Colon (tissue), 2 donors: ENCODE measurements at regions not wholly inside any gene's neighbourhood (a gene's known extent, or its start where the extent isn't known, plus 50 kb on each side); places are given as distances from the start of the nearest gene placed in this dataset.

ENCODE experiments used
- FAIRE-seq: peaks from 2 replicates; lab custom pipeline; 2012; peaks lifted over from hg19 to GRCh38; lab: Jason Lieb, UNC
- donor health status: control.
- donor health status: control.

DNA sequence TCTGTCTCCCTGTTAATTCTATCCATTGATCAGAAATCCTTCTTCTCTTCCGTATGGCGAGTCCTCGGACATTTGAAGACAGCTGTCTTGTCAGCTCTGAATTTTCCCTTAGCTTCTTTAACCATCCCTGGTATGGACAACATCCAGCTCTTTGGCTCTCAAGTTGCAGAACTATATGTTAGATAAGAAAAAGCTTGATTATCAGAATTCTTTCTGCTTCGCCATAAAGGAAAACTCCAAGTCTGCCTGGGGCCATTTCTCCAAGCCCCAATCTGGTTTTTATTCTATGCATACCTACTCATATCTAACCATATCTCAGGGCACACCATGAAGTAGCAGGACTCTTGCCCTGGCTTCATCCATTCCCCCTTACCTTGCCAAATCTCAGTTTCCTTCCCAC, 215.7 kb upstream of the TMC3 start:
- no peak for FAIRE-seq

DNA sequence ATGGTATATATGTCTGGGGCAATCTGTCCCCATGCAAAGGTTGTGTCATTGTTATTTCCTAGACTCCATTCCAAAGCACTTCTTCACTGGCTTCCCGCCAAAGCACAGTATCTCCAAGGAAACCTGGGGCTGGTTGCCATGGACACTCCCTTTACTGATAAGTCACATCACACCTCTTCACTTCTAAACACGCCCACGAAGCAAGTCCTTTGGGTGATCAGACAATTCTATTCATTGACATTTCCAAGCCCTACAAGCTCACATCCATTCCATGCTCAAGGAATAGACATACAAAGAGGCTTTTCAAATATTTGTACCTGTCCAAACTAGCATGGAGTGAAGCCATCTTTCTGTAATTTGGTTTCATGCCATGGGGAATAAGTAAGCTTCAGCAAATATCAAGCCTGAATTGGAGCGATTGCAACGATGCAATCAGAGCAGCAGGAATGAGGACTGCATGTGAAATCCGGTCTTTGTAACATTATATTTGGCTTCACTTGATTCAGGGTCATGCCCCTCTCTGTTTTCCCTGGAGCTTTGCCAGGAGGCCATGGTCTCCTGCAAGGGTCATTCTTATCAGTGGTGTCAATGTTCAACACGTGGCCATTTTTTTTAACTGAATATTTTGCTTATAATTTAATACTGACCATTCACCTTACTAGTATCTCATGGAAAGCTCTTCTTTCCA, 201.6 kb upstream of the TMC3 start:
- no peak for FAIRE-seq

- no peak for FAIRE-seq
Observed at GRCh38 chr15:81573098-81573746, 199.2 kb upstream of the TMC3 start.

DNA sequence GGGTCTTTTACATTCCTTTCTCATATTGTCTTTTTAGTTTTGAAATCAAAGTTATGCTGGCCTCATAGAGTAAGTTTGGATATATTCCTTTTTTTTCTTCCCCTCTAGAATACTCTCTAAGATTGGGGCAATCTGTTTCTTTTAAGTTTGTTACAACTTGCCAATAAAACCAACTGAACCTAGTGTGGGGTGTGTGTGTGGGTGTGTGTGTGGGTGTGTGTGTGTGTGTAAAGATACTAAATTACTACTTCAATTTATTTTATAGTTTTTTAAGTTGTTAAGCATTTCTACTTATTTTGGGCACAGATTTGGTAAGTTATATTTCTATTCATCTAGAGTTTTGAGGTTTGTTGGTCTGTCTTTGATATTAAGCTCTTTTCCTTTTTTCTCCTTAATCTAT, 198.2 kb upstream of the TMC3 start:
- FAIRE-seq: no peak

DNA sequence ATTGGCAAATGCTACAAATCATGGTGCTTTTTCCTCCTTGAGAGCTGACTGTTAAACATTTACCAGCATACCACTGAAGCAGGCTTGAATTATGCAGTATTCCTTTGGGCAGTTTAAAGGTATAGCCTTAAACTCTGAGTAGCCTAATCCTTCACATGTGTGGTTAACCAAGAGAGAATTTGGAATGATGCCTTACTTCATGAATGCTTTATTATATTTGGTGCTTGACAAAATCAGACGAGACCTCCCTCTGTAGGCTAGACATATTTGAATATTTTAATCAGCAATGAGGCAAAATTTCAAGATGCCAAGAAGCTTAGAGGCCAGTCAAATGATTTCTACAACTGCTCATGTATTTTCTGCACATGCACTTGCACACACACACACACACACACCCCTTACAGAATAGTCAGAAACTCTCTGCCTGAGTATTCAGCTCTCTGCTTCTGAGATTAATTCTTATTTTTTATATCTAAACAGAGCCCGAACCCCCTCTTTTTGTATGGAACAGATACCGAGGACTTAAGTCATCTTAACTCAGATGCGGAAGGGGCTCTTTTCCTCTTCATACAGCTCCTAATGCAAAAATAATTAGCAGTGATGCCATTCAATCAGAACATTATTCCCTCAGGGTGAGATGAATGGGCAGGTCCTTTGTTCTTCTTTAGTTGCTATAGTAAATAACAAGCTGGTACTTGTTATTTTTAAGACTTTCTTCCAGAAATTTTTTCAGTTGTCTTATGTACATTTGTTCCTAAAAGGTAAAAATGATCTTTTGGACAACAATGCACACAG, 195.5 kb upstream of the TMC3 start:
- FAIRE-seq: no peak

DNA sequence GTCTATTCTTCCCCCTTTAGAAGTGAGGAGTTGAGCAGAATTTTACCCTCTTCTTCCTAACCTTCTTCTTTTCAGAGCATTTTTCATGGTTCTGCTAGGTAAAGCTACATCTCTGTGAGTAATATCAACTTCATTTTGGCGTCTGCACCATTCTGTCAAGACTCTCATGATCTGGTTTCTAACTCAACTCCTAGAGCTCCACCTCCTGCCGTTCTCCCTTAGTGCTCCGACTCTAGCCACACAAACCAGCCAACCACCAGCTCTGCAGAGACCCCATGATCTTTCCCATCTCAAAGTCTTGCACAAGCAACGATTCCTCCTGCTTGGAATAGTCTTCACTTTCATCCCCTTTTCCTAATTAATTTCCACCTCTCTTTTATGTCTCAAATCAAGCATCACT, 193.9 kb upstream of the TMC3 start:
- no peak for FAIRE-seq

GRCh38 chr15:81562986-81563385, 189.0 kb upstream of the TMC3 start:
- no peak for FAIRE-seq

DNA sequence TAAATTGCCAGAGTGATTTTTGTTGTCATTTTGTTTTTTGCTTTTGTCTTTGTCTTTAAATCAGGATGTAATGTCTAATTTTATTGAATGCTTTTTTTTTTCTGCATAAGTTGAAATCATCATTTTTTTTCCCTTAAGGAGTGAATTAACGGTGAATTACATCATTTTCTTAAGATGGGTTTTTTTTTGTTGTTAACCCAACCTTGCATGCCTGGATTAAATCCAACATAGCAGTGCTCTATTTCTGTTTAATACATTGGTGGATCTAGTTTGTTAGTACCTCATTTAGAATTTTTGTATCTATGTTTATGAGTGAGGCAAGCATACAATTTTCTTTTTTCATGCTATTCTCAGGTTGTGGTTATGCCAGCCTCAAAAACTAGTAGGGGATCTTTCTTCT, 186.4 kb upstream of the TMC3 start:
- FAIRE-seq: no peak

DNA sequence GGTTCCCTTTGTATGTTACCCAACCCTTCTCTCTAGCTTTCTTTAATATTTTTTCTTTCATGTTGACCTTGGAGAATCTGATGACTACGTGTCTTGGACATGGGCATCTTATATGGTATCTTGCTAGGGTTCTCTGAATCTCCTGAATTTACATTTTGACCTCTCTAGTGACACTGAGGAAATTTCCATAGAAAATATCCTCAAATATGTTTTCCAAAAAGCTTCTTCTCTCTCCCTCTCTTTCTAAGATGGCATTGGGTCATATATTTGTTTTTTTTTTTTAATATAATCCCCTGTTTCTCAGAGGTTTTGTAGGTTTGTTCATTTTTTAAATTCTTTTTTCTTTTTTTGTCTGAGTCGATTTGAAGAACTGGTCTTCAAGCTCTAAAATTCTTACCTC, 184.0 kb upstream of the TMC3 start:
- no peak for FAIRE-seq

DNA sequence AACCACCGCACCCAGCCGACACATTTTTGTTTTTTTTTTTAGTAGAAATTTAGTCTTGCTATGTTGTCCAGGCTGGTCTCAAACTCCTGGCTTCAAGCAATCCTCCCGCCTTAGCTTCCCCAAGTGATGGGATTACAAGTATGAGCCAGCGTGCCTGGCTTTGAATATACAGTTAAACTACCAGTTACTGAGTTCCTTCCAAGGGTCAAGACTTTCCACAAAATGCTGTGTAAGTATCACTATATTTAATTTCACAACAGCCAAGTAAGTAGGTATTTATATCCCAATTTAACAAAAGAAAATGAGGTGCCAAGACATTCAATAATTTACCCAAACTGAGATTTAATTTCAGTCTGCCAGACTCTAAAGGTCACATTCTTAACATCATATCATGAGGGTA, 181.3 kb upstream of the TMC3 start:
- no peak for FAIRE-seq

GRCh38 chr15:81548365-81549130, 174.5 kb upstream of the TMC3 start:
- FAIRE-seq: no peak

GRCh38 chr15:81547521-81548132, 173.6 kb upstream of the TMC3 start:
- FAIRE-seq: no peak

- FAIRE-seq: no peak
Observed at GRCh38 chr15:81544385-81544784, 170.4 kb upstream of the TMC3 start.

DNA sequence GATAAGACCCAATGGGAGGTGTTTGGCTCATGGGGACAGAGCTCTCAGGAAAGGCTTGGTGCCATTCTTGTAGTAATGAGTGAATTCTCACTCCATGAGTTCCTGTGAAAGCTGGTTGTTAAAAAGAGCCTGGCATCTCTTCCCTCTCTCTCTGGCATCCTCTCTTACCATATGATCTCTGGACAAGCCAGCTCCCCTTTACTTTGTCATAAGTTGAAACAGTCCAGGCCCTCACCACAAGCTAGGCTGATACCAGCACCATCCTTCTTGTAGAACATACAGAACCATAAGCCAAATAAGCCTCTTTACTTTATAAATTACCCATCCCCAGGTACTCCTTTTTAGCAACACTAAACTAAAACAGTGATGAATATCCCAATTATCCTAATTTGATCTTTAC, 166.9 kb upstream of the TMC3 start:
- no peak for FAIRE-seq

DNA sequence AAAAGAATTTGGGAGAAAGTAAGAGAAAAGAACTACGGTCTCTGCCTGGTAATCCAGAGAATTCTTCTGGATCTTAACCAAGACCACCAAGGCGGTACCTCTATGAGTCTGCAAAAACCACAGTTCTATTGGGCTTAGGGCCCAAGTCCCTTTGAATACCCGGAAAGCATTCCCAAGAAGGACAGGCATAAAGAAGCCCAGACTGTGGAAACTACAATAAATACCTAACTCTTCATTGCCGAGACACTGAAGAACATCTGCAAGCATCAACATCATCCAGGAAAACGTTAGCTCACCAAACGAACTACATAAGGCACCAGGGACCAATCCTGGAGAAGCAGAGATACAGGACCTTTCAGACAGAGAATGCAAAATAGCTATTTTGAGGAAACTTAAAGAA, 162.3 kb upstream of the TMC3 start:
- FAIRE-seq: no peak

- FAIRE-seq: no peak
Observed at GRCh38 chr15:81534124-81534523, 160.1 kb upstream of the TMC3 start.

- FAIRE-seq: no peak
Observed at GRCh38 chr15:81532001-81532400, 158.0 kb upstream of the TMC3 start.

DNA sequence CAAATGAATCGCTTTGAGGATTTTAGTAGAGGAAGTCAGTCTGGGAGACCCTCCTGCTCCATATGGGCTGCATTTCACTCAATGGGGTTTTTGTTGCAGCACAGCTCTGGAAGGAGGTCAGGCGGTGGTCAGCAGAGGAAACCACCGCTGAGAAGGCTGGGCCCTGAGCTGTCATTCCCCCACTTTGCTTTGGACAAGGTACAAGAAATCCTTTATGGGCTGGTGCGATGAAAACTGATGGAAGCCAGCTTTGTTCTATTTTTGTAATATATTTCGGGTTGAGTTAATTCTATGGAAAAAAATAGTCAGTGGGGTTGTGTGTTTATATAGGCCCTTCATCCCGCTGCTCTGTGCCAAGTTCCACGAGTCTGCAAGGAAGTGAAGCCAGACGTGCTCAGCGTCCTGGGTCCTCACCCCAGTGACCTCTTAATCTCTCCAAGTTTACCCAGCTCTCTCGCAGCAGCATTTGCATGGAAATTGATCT, 157.1 kb upstream of the TMC3 start:
- no peak for FAIRE-seq

DNA sequence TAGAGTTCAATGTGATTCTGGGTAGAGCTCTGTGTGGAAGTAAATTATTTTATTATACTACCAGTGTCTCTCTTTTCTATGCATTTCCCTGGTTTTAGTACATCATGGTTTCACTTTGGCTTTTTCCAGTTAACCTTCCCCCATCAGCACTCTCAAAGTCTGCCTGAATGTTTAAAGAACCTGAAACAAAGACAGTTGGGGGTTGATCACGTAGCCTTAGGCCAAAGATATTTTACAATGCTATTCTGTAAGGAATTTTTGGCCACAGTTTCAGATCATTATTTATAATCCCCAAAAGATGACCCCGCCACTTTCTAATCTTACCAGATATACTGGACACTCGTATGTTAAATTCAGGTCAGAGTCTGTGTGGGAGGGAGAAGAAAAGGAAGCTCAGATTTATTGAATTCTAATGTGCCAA, 156.3 kb upstream of the TMC3 start:
- FAIRE-seq: no peak

- no peak for FAIRE-seq
Observed at GRCh38 chr15:81529481-81529880, 155.5 kb upstream of the TMC3 start.

- FAIRE-seq: no peak
Observed at GRCh38 chr15:81526029-81526428, 152.0 kb upstream of the TMC3 start.

DNA sequence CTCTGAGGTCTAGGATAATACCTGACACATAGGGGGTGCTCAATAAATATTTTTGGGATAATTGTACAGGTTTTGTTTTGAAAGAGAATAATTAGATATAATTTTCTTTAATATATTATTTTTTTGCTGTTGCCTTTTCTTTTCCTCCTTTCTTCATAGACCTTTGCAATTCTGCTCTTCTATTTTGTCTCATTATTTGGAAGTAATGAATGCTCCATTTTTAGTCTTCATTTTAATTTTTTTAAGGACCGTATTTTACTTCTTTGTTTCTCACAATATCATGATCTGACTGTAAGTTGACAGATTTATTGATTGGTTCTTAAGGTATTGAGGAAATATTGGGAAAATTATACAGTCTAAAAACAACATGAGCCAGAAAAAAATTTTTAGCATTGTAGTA, 150.5 kb upstream of the TMC3 start:
- no peak for FAIRE-seq
